Fibroblast of lung (primary cell): ENCODE measurements at regions not wholly inside any gene's neighbourhood (a gene's known extent, or its start where the extent isn't known, plus 50 kb on each side); places are given as distances from the start of the nearest gene placed in this dataset.

Experiments
- DNase-seq, 2 donors: peaks; one replicate each; pipeline versions ENCODE4 v3.0.0 to v3.0.0-alpha.2; 2010; ENCODE audit warnings: low read depth in 2 of 2
- H2AFZ ChIP-seq: 2 replicates; pipeline ENCODE4 v1.5.1; 2012; ENCODE audit warnings: low read length, control low read depth, inconsistent platforms
- H3K27ac ChIP-seq: 2 replicates; pipeline ENCODE4 v1.5.1; 2011; ENCODE audit warnings: low read length, control low read depth; ENCODE audit not compliant: insufficient read depth
- H3K27me3 ChIP-seq: 2 replicates; pipeline ENCODE4 v1.5.1; 2011; ENCODE audit warnings: mild to moderate bottlenecking, low read length; ENCODE audit not compliant: control insufficient read depth, insufficient read depth
- H3K36me3 ChIP-seq: 2 replicates; pipeline ENCODE4 v1.5.1; 2011; ENCODE audit warnings: low read length; ENCODE audit not compliant: control insufficient read depth, insufficient read depth
- H3K4me1 ChIP-seq: 2 replicates; pipeline ENCODE4 v1.5.1; 2011; ENCODE audit warnings: low read length; ENCODE audit not compliant: control insufficient read depth, insufficient read depth; ENCODE audit errors: extremely low read depth
- H3K4me2 ChIP-seq: 2 replicates; pipeline ENCODE4 v1.5.1; 2011; ENCODE audit warnings: low read length, control low read depth; ENCODE audit not compliant: insufficient read depth; ENCODE audit errors: extremely low read depth
- H3K4me3 ChIP-seq, 4 experiments: fragments of 200-600 bp in 1 of 4; sonication (generic) in 1 of 4; replicated peaks in 1 of 4; 2 replicates each; pipeline ENCODE4 v1.5.1; 2011 to 2016; ENCODE audit warnings: low read length in 4 of 4, low read depth in 3 of 4, mild to moderate bottlenecking in 3 of 4, control low read depth in 2 of 4, inconsistent platforms in 1 of 4, mixed read lengths in 1 of 4; ENCODE audit not compliant: insufficient read depth in 1 of 4; ENCODE audit errors: control extremely low read depth in 1 of 4
- H3K79me2 ChIP-seq: 2 replicates; pipeline ENCODE4 v1.5.1; 2012; ENCODE audit warnings: mild to moderate bottlenecking, low read length, inconsistent platforms; ENCODE audit not compliant: control insufficient read depth, insufficient read depth
- H3K9ac ChIP-seq: 2 replicates; pipeline ENCODE4 v1.5.1; 2011; ENCODE audit warnings: mild to moderate bottlenecking, low read length, control low read depth; ENCODE audit not compliant: insufficient read depth
- H3K9me3 ChIP-seq: 2 replicates; pipeline ENCODE4 v1.5.1; 2012; ENCODE audit warnings: low read depth, low read length; ENCODE audit not compliant: control insufficient read depth, insufficient read depth
- H4K20me1 ChIP-seq: 2 replicates; pipeline ENCODE4 v1.5.1; 2011; ENCODE audit warnings: low read length; ENCODE audit not compliant: control insufficient read depth, insufficient read depth; ENCODE audit errors: extremely low read depth
- EZH2 ChIP-seq: IDR thresholded peaks from 2 replicates; pipeline ENCODE4 v1.5.1; 2012; ENCODE audit warnings: low read length, control low read depth, mild to moderate bottlenecking; ENCODE audit errors: missing control alignments
- TF ChIP-seq, protein P1 (sequence below), 2 donors: IDR thresholded peaks in 1 of 2; conservative IDR thresholded peaks in 1 of 2; 1 replicate in 1 of 2; 2 replicates in 1 of 2; pipeline ENCODE4 v1.5.1; 2011 to 2012; ENCODE audit warnings: low read length in 2 of 2, control low read depth in 1 of 2, inconsistent platforms in 1 of 2, low read depth in 1 of 2, mild to moderate bottlenecking in 1 of 2

DNA sequence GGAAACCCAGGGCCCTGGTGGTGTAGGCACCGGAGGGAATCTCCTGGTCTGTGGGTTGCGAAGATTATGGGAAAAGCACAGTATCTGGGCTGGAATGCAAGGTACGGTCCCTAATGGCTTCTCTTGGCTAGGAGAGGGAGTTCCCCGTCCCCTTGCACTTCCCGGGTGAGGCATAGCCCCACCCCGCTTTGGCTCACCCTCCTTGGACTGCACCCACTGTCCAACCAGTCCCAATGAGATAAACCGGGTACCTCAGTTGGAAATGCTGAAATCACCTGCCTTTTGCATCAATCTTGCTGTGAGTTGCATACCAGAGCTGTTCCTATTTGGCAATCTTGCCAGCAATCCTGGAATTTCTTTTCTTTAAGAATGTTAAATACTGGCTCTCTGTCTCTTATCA lies 1429.1 kb downstream of the MAT2B start:
- Histone ChIP-seq H3K27me3 (no peaks in the 10 kb centered on the region), H3K9ac (no peak overlapping the region), H3K27ac (no peak overlapping the region), H4K20me1 (no peaks in the 10 kb centered on the region), H3K4me2 (no peak overlapping the region), H3K36me3 (no peaks in the 10 kb centered on the region), H3K9me3 (no peaks in the 10 kb centered on the region), H3K4me1 (no peaks in the 10 kb centered on the region), H2AFZ (no peak overlapping the region), H3K79me2 (no peaks in the 10 kb centered on the region), H3K4me3 (no peak overlapping the region)
- TF ChIP-seq EZH2 = no peak
- TF ChIP-seq, protein P1, sequence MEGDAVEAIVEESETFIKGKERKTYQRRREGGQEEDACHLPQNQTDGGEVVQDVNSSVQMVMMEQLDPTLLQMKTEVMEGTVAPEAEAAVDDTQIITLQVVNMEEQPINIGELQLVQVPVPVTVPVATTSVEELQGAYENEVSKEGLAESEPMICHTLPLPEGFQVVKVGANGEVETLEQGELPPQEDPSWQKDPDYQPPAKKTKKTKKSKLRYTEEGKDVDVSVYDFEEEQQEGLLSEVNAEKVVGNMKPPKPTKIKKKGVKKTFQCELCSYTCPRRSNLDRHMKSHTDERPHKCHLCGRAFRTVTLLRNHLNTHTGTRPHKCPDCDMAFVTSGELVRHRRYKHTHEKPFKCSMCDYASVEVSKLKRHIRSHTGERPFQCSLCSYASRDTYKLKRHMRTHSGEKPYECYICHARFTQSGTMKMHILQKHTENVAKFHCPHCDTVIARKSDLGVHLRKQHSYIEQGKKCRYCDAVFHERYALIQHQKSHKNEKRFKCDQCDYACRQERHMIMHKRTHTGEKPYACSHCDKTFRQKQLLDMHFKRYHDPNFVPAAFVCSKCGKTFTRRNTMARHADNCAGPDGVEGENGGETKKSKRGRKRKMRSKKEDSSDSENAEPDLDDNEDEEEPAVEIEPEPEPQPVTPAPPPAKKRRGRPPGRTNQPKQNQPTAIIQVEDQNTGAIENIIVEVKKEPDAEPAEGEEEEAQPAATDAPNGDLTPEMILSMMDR (conservative IDR thresholded peaks at IDR 0.05 in 1 of 2, IDR thresholded peaks at IDR 0.05 in 1 of 2; ENCODE audit: low read depth in 1 of 2, low read length in 2 of 2) = no peak
- DNase-seq = no peak

DNA sequence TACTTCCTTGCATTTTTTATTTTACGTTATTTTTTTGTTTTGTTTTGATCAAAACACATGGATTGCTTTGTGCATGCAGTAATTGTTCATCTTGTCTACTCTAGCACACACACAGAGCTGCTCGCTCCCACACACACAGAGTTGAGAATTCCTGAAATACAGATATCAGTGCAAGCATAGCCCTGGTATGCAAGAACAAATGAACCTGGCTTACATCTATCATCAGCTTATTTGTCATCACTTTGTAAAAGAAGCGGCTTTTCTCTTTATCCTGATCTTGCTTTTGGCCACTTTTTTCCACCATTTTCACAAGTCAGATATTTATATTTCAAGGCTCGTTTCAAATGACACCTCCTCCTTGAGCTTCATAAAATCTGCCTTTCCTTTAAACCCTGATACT lies 1435.7 kb downstream of the MAT2B start:
- Histone ChIP-seq H3K9ac (no peak overlapping the region), H3K4me1 (no peaks in the 10 kb centered on the region), H3K36me3 (no peaks in the 10 kb centered on the region), H3K9me3 (no peaks in the 10 kb centered on the region), H3K27me3 (no peaks in the 10 kb centered on the region), H2AFZ (no peak overlapping the region), H3K4me2 (no peak overlapping the region), H3K4me3 (no peak overlapping the region), H4K20me1 (no peaks in the 10 kb centered on the region), H3K79me2 (no peaks in the 10 kb centered on the region), H3K27ac (no peak overlapping the region)
- TF ChIP-seq, protein P1 (conservative IDR thresholded peaks at IDR 0.05 in 1 of 2, IDR thresholded peaks at IDR 0.05 in 1 of 2; ENCODE audit: low read depth in 1 of 2, low read length in 2 of 2) = no peak
- TF ChIP-seq EZH2 = no peak
- peak in 1 of 2 donors; percentile 14 for DNase-seq

DNA sequence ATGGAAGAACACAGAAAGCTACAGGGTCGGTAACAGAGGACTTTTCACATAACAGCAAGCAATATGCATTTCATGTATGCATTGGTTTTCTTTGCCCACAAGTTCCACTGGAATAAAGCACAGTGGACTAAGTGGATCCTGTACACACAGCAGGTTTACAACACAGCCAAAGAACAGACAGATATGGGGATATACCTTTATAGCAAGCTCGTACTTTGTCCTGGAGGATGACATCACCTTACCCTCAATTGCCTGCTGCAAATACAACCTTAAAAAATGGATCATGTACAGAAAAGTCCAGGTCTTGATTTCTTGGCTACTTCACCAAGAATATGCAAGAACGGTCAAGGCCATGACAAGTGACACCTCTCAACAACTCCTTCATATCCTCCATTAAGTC lies 1445.5 kb downstream of the MAT2B start:
- no peak overlapping the region for H3K27ac ChIP-seq
- H3K9ac ChIP-seq = no peak overlapping the region
- H3K27me3 ChIP-seq = no peaks in the 10 kb centered on the region
- TF ChIP-seq EZH2 = no peak
- TF ChIP-seq, protein P1 (conservative IDR thresholded peaks at IDR 0.05 in 1 of 2, IDR thresholded peaks at IDR 0.05 in 1 of 2; ENCODE audit: low read depth in 1 of 2, low read length in 2 of 2) = no peak
- H3K36me3 ChIP-seq = no peaks in the 10 kb centered on the region
- no peak overlapping the region for H2AFZ ChIP-seq
- no peak overlapping the region for H3K4me3 ChIP-seq
- no peak overlapping the region for H3K4me2 ChIP-seq
- no peaks in the 10 kb centered on the region for H3K79me2 ChIP-seq
- no peaks in the 10 kb centered on the region for H4K20me1 ChIP-seq
- DNase-seq = no peak
- H3K4me1 ChIP-seq = no peaks in the 10 kb centered on the region
- H3K9me3 ChIP-seq = no peaks in the 10 kb centered on the region
